ENCODE measurements at regions not wholly inside any gene's neighbourhood (a gene's known extent, or its start where the extent isn't known, plus 50 kb on each side); places are given as distances from the start of the nearest gene placed in this dataset.

DNA sequence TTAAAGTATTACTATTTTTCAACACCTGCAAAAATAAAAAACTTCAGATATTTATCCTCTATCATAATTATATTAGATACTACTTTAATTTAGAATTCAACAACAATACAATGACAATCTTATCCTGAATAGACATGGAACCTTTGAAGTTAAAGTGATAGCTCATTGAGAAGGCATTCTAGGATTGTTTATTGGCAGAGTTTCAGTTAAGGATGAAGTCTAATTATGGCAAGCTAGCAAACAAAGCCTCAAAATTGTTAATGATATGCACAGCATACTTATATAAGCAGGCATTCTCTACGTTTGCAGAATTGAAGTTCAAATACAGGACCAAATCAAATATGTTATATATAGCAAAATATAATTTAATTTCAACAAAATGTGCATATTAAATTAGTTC lies 91.2 kb upstream of the ABI3BP start:
- Histone ChIP-seq H3K27me3 (ENCODE audit: low read depth) (no peaks in the 10 kb centered on the region), H3K4me3 (no peak overlapping the region), H3K36me3 (no peaks in the 10 kb centered on the region), H3K9me3 (no peaks in the 10 kb centered on the region), H3K4me1 (no peaks in the 10 kb centered on the region), H3K27ac (no peak overlapping the region)
- ATAC-seq (no peak), DNase-seq (no peak)
- intact Hi-C loops (cut with DNase I): no loop called here
- no peak for TF ChIP-seq CTCF (IDR thresholded peaks at IDR 0.05)

GRCh38 chr3:101081999-101082398 lies 88.8 kb upstream of the ABI3BP start:
- DNase-seq (no peak), ATAC-seq (no peak)
- Histone ChIP-seq H3K9me3 (no peaks in the 10 kb centered on the region), H3K27ac (no peak overlapping the region), H3K4me3 (no peak overlapping the region), H3K36me3 (no peaks in the 10 kb centered on the region), H3K27me3 (ENCODE audit: low read depth) (no peaks in the 10 kb centered on the region), H3K4me1 (no peaks in the 10 kb centered on the region)
- intact Hi-C loops (cut with DNase I): no loop called here
- TF ChIP-seq CTCF (IDR thresholded peaks at IDR 0.05): no peak

DNA sequence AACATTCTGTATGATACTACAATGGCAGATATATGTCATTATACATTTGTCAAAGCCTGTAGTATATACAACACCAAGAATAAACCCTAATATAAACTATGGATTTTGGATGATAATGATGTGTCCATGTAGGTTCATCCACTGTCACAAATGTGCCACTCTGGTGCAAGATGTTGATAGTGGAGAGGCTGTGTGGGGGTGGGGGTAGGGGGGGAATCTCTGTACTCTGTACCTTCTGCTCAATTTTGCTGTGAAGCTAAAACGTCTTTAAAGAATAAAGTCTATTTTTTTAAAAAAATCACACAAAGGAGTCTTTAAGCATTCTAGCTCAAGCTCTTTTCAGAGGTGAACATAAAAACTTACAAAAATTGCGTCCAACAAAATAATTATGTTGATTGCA lies 88.2 kb upstream of the ABI3BP start:
- Histone ChIP-seq H3K9me3 (no peaks in the 10 kb centered on the region), H3K27me3 (ENCODE audit: low read depth) (no peaks in the 10 kb centered on the region), H3K4me1 (no peaks in the 10 kb centered on the region), H3K36me3 (no peaks in the 10 kb centered on the region), H3K4me3 (no peak overlapping the region), H3K27ac (no peak overlapping the region)
- TF ChIP-seq CTCF (IDR thresholded peaks at IDR 0.05): no peak
- intact Hi-C loops (cut with DNase I): no loop called here
- ATAC-seq: no peak
- no peak for DNase-seq

- H3K27me3 ChIP-seq (ENCODE audit: low read depth): no peaks in the 10 kb centered on the region
- H3K27ac ChIP-seq: no peak overlapping the region
- intact Hi-C loops (cut with DNase I): no loop called here
- H3K4me3 ChIP-seq: no peak overlapping the region
- no peaks in the 10 kb centered on the region for H3K4me1 ChIP-seq
- DNase-seq (no peak), ATAC-seq (no peak)
- H3K9me3 ChIP-seq: peaks cover 8% of the 10 kb centered on the region
- H3K36me3 ChIP-seq: no peaks in the 10 kb centered on the region
- TF ChIP-seq CTCF (IDR thresholded peaks at IDR 0.05): no peak
Observed at GRCh38 chr3:101077361-101078011, 84.3 kb upstream of the ABI3BP start.

- Histone ChIP-seq H3K4me1 (no peaks in the 10 kb centered on the region), H3K9me3 (peaks cover 8% of the 10 kb centered on the region), H3K4me3 (no peak overlapping the region), H3K27ac (no peak overlapping the region), H3K27me3 (ENCODE audit: low read depth) (no peaks in the 10 kb centered on the region), H3K36me3 (no peaks in the 10 kb centered on the region)
- intact Hi-C loops (cut with DNase I): no loop called here
- DNase-seq (no peak), ATAC-seq (no peak)
- no peak for TF ChIP-seq CTCF (IDR thresholded peaks at IDR 0.05)
Observed at GRCh38 chr3:101074518-101074917, 81.3 kb upstream of the ABI3BP start.

Data from lower lobe of right lung (tissue), 2 donors.